CD4-positive, alpha-beta T cell (primary cell): ENCODE measurements at regions not wholly inside any gene's neighbourhood (a gene's known extent, or its start where the extent isn't known, plus 50 kb on each side); places are given as distances from the start of the nearest gene placed in this dataset.

Experiments
- ATAC-seq: fragments of 200-7000 bp; cut with Tn5 transposase; one replicate; pipeline ENCODE4 v1.10.0; 2022; ENCODE audit warnings: mild to moderate bottlenecking; ENCODE audit not compliant: poor library complexity
- CTCF ChIA-PET: fragments of 350-600 bp; sonication (Branson Sonifier 250); formaldehyde crosslinking; loops from one replicate; lab custom pipeline; 2021; ENCODE audit warnings: antibody characterized with exemption, inconsistent platforms; lab: Charles Lee
- POLR2A ChIA-PET: fragments of 350-600 bp; sonication (Branson Sonifier 250); formaldehyde crosslinking; loops from one replicate; lab custom pipeline; 2021; ENCODE audit warnings: antibody characterized with exemption, inconsistent platforms; lab: Charles Lee
- DNase-seq, 14 experiments: peaks; one replicate each; pipeline ENCODE4 v3.0.0-alpha.2; 2013 to 2020; ENCODE audit warnings: mixed read lengths in 2 of 14
- H3K27ac ChIP-seq, 2 donors: one replicate each; pipeline versions ENCODE4 v1.5.1 to v1.7.0; 2013; ENCODE audit warnings: low read length in 2 of 2, low read depth in 1 of 2, mild to moderate bottlenecking in 1 of 2
- H3K27me3 ChIP-seq, 2 experiments: 1 replicate in 1 of 2; 2 replicates in 1 of 2; pipeline versions ENCODE4 v1.6.1 to v1.7.0; 2013; ENCODE audit warnings: low read length in 2 of 2, control low read depth in 1 of 2, mild to moderate bottlenecking in 1 of 2, moderate library complexity in 1 of 2; ENCODE audit not compliant: insufficient read depth in 2 of 2, control insufficient read depth in 1 of 2
- H3K36me3 ChIP-seq: one replicate; pipeline ENCODE4 v1.6.1; 2013; ENCODE audit warnings: low read length, control low read depth; ENCODE audit not compliant: insufficient read depth
- H3K4me1 ChIP-seq: one replicate; pipeline ENCODE4 v1.6.1; 2013; ENCODE audit warnings: low read length, control low read depth; ENCODE audit not compliant: insufficient read depth
- H3K4me3 ChIP-seq: one replicate; pipeline ENCODE4 v1.5.1; 2013; ENCODE audit warnings: mild to moderate bottlenecking, low read length, moderate library complexity
- H3K9me3 ChIP-seq, 2 experiments: 1 replicate in 1 of 2; 2 replicates in 1 of 2; pipeline versions ENCODE4 v1.6.1 to v1.7.0; 2013; ENCODE audit warnings: low read length in 2 of 2, mild to moderate bottlenecking in 2 of 2, control low read depth in 1 of 2, moderate library complexity in 1 of 2; ENCODE audit not compliant: control insufficient read depth in 1 of 2, insufficient read depth in 1 of 2
- H3K27ac Mint-ChIP-seq: one replicate; pipeline ENCODE4 v1.8.0; 2020; ENCODE audit warnings: mixed read lengths
- H3K27me3 Mint-ChIP-seq: one replicate; pipeline ENCODE4 v1.8.0; 2021; ENCODE audit warnings: mixed read lengths
- H3K36me3 Mint-ChIP-seq: one replicate; pipeline ENCODE4 v1.8.0; 2021; ENCODE audit warnings: low read depth, mixed read lengths
- H3K4me1 Mint-ChIP-seq: one replicate; pipeline ENCODE4 v1.8.0; 2021; ENCODE audit warnings: low read depth, mixed read lengths
- H3K4me3 Mint-ChIP-seq: one replicate; pipeline ENCODE4 v1.8.0; 2020; ENCODE audit warnings: mild to moderate bottlenecking, mixed read lengths
- H3K9me3 Mint-ChIP-seq: one replicate; pipeline ENCODE4 v1.8.0; 2020; ENCODE audit warnings: mixed read lengths
- CTCF ChIP-seq: fragments of 200-600 bp; IDR thresholded peaks from one replicate; pipeline ENCODE4 v1.8.0; 2022; ENCODE audit warnings: antibody characterized with exemption, mild to moderate bottlenecking
- intact Hi-C, 2 experiments: fragments of 100-400 bp; cut with DNase I in 1 of 2; cut with micrococcal nuclease in 1 of 2; formaldehyde crosslinking; loops; one replicate each; pipeline versions ENCODE4 v1.15.1 to v1.9.0; 2023 to 2025; cut with DNase I, micrococcal nuclease

GRCh38 chr3:123341-123740, 73.2 kb upstream of the CHL1 start:
- no peak overlapping the region for H3K4me3 ChIP-seq
- DNase-seq (no peak), ATAC-seq (no peak)
- Mint-ChIP-seq H3K36me3 (no peaks in the 10 kb centered on the region), H3K4me1 (no peaks in the 10 kb centered on the region), H3K27me3 (no peaks in the 10 kb centered on the region), H3K4me3 (no peak overlapping the region), H3K27ac (no peak overlapping the region), H3K9me3 (no peaks in the 10 kb centered on the region)
- no peaks in the 10 kb centered on the region for H3K9me3 ChIP-seq
- intact Hi-C loops: no loop called here
- no peak overlapping the region for H3K27ac ChIP-seq
- H3K4me1 ChIP-seq: no peaks in the 10 kb centered on the region
- ChIA-PET CTCF (no interaction called here), POLR2A (no interaction called here)
- no peaks in the 10 kb centered on the region for H3K36me3 ChIP-seq
- H3K27me3 ChIP-seq: no peaks in the 10 kb centered on the region
- TF ChIP-seq CTCF: no peak

- CTCF ChIA-PET: no interaction called here
- H3K27ac Mint-ChIP-seq: no peak overlapping the region
- TF ChIP-seq CTCF: no peak
- no peak overlapping the region for H3K4me3 ChIP-seq
- H3K9me3 Mint-ChIP-seq: no peaks in the 10 kb centered on the region
- no peak overlapping the region for H3K4me3 Mint-ChIP-seq
- H3K27me3 Mint-ChIP-seq: no peaks in the 10 kb centered on the region
- POLR2A ChIA-PET: no interaction called here
- intact Hi-C loops: no loop called here
- no peak for ATAC-seq
- no peaks in the 10 kb centered on the region for H3K9me3 ChIP-seq
- no peak overlapping the region for H3K27ac ChIP-seq
- no peaks in the 10 kb centered on the region for H3K27me3 ChIP-seq
- DNase-seq: no peak
- no peaks in the 10 kb centered on the region for H3K36me3 ChIP-seq
- no peaks in the 10 kb centered on the region for H3K4me1 ChIP-seq
- no peaks in the 10 kb centered on the region for H3K4me1 Mint-ChIP-seq
- no peaks in the 10 kb centered on the region for H3K36me3 Mint-ChIP-seq
Measured at GRCh38 chr3:124557-125179, 71.9 kb upstream of the CHL1 start.

- H3K36me3 ChIP-seq: no peaks in the 10 kb centered on the region
- CTCF ChIA-PET: no interaction called here
- Mint-ChIP-seq H3K9me3 (peaks cover 6% of the 10 kb centered on the region), H3K27ac (no peak overlapping the region), H3K27me3 (no peaks in the 10 kb centered on the region), H3K36me3 (no peaks in the 10 kb centered on the region), H3K4me3 (no peak overlapping the region), H3K4me1 (no peaks in the 10 kb centered on the region)
- DNase-seq (no peak), ATAC-seq (no peak)
- intact Hi-C loops: no loop called here
- H3K4me3 ChIP-seq: no peak overlapping the region
- no peaks in the 10 kb centered on the region for H3K9me3 ChIP-seq
- H3K27ac ChIP-seq: no peak overlapping the region
- no peaks in the 10 kb centered on the region for H3K27me3 ChIP-seq
- POLR2A ChIA-PET: no interaction called here
- TF ChIP-seq CTCF: no peak
- no peaks in the 10 kb centered on the region for H3K4me1 ChIP-seq
Measured at GRCh38 chr3:128515-129172, 67.9 kb upstream of the CHL1 start.
